Right cardiac atrium (tissue), 5 donors: ENCODE measurements at regions not wholly inside any gene's neighbourhood (a gene's known extent, or its start where the extent isn't known, plus 50 kb on each side); places are given as distances from the start of the nearest gene placed in this dataset.

ENCODE experiments used
- ATAC-seq, 2 donors: fragments of 200-7000 bp; cut with Tn5 transposase; one replicate each; pipeline versions ENCODE4 v1.8.0 to v1.9.1; 2020; ENCODE audit warnings: moderate library complexity in 2 of 2, mild to moderate bottlenecking in 1 of 2
- DNase-seq, 3 donors: peaks; one replicate each; pipeline ENCODE4 v3.0.0-alpha.2; 2020
- H3K27ac ChIP-seq: one replicate; pipeline ENCODE4 v1.5.1; 2013; ENCODE audit warnings: mild to moderate bottlenecking, low read length, control low read depth, moderate library complexity
- H3K27me3 ChIP-seq: one replicate; pipeline ENCODE4 v1.6.1; 2013; ENCODE audit not compliant: control insufficient read depth, insufficient read depth
- H3K4me1 ChIP-seq: one replicate; pipeline ENCODE4 v1.6.1; 2013; ENCODE audit warnings: low read length; ENCODE audit not compliant: control insufficient read depth, insufficient read depth
- H3K4me3 ChIP-seq: one replicate; pipeline ENCODE4 v1.5.1; 2013; ENCODE audit warnings: low read length, control low read depth
- H3K9me3 ChIP-seq: one replicate; pipeline ENCODE4 v1.6.1; 2013; ENCODE audit warnings: low read length; ENCODE audit not compliant: control insufficient read depth
- WGBS: extraction: QIAGEN DNeasy Blood & Tissue Kit; methylation state at CpG from one replicate; pipeline ENCODE4 v1.1.7; 2013; 5-methylcytosine and 5-hydroxymethylcytosine counted together
- intact Hi-C, 4 donors: fragments of 100-400 bp; cut with DNase I; formaldehyde crosslinking; loops; one replicate each; pipeline versions ENCODE4 v1.11.0 to v1.14.0; 2022 to 2023
- donor health status: healthy with polysubstance abuse.
- donor health status: DM: no; HTN: yes; CAD: no.
- donor health status: DM: no; HTN: no; CAD: no.
- donor health status: DM: no; HTN: yes; CAD: no; lungs with severe emphysema.
- donor health status: DM: yes; HTN: yes; CAD: no.

DNA sequence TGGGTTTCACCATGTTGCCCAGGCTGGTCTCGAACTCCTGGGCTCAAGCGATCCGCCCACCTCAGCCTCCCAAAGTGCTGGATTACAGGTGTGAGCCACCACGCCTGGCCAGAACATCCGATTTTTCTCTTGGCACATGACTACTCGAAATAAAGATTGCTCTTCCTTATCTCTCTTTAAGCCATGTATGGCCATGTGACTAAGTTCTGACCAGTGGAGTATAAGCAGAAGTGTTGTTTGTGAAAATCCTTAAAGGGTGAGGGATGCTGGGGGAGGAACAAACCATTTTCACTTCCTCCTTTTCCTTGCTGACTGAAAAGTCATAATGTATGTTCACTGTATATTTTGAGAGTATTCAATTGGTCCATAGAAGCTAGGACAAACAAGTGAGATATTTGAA is 50.7 kb upstream of the ATF7IP start:
- H3K4me1 ChIP-seq, result no peaks in the 10 kb centered on the region
- intact Hi-C loops, result no loop called here
- DNase-seq, result no peak
- no peak overlapping the region for H3K4me3 ChIP-seq
- no peak for ATAC-seq
- 88% methylated on average over 6 of the region's 6 CpGs for WGBS
- H3K27ac ChIP-seq, result no peak overlapping the region
- H3K27me3 ChIP-seq, result no peaks in the 10 kb centered on the region
- no peaks in the 10 kb centered on the region for H3K9me3 ChIP-seq

DNA sequence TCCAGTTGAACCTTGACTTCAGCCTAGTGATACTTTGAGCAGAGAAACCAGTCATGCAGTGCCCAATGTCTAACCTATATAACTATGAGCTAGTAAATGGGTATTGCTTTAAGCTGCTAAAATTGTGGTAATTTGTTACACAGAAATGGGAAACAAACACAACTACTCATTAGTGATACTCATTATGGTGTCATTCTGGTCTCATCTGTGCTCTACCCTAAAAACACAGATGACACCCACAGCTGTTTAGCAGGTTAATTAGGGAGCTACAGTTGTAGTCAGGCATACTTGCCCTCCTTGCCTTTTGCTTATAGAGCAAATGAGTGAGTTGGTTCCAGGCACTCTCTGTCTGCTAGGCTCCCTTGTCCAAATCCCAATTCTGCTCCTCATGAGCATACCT is 50.0 kb upstream of the ATF7IP start:
- intact Hi-C loops, result no loop called here
- Histone ChIP-seq H3K9me3 (no peaks in the 10 kb centered on the region), H3K4me3 (no peak overlapping the region), H3K27ac (no peak overlapping the region), H3K4me1 (no peaks in the 10 kb centered on the region), H3K27me3 (no peaks in the 10 kb centered on the region)
- ATAC-seq (no peak), DNase-seq (no peak)
